HEK293 (cell line): ENCODE measurements at regions not wholly inside any gene's neighbourhood (a gene's known extent, or its start where the extent isn't known, plus 50 kb on each side); places are given as distances from the start of the nearest gene placed in this dataset.

Experiments
- CTCF ChIA-PET: fragments of 350-600 bp; formaldehyde crosslinking; extraction: SDS; loops from one replicate; lab custom pipeline; 2021; ENCODE audit warnings: antibody characterized with exemption; lab: Yijun Ruan, JAX
- POLR2A ChIA-PET: fragments of 300-600 bp; formaldehyde crosslinking; extraction: SDS; loops from one replicate; lab custom pipeline; 2020; ENCODE audit warnings: antibody characterized with exemption, inconsistent platforms; lab: Yijun Ruan, JAX
- H3K27ac ChIP-seq: fragments of 200-500 bp; sonication (Bioruptor generic); 2 replicates; pipeline ENCODE4 v1.5.1; 2014; ENCODE audit warnings: low read depth, low read length, control low read depth, inconsistent platforms; ENCODE audit errors: extremely low read depth
- H3K36me3 ChIP-seq, 2 experiments: fragments of 200-500 bp in 1 of 2; sonication (Bioruptor generic) in 1 of 2; 1 replicate in 1 of 2; 2 replicates in 1 of 2; pipeline ENCODE4 v1.5.1; 2014 to 2017; ENCODE audit warnings: inconsistent platforms in 2 of 2, low read length in 2 of 2; ENCODE audit not compliant: control insufficient read depth in 2 of 2, insufficient read depth in 1 of 2
- H3K4me1 ChIP-seq: fragments of 200-500 bp; sonication (Bioruptor generic); 2 replicates; pipeline ENCODE4 v1.5.1; 2014; ENCODE audit warnings: mild to moderate bottlenecking, low read length, inconsistent platforms; ENCODE audit not compliant: control insufficient read depth, insufficient read depth
- H3K4me3 ChIP-seq: 2 replicates; pipeline ENCODE4 v1.5.1; 2011; ENCODE audit warnings: low read depth, mild to moderate bottlenecking, control low read depth, low read length, moderate library complexity
- H3K9me3 ChIP-seq: fragments of 200-500 bp; sonication (Bioruptor generic); 2 replicates; pipeline ENCODE4 v1.5.1; 2014; ENCODE audit warnings: low read depth, low read length, inconsistent platforms; ENCODE audit not compliant: control insufficient read depth, insufficient read depth
- BCL11B ChIP-seq: fragments of 450-650 bp; formaldehyde crosslinking; IDR thresholded peaks from 2 replicates; pipeline ENCODE4 v1.5.1; 2016; ENCODE audit warnings: low read depth, missing biosample characterization, missing genetic modification characterization
- FEZF1 ChIP-seq: fragments of 450-650 bp; formaldehyde crosslinking; IDR thresholded peaks from 2 replicates; pipeline ENCODE4 v1.5.1; 2016; ENCODE audit warnings: missing biosample characterization, missing genetic modification characterization
- GLIS2 ChIP-seq: fragments of 450-650 bp; formaldehyde crosslinking; IDR thresholded peaks from 2 replicates; pipeline ENCODE4 v1.5.1; 2016; ENCODE audit warnings: missing biosample characterization, missing genetic modification characterization
- IKZF3 ChIP-seq: fragments of 450-650 bp; IDR thresholded peaks from 2 replicates; pipeline ENCODE4 v1.5.0; 2018; ENCODE audit warnings: missing biosample characterization, mild to moderate bottlenecking, missing genetic modification characterization, moderate library complexity
- KLF10 ChIP-seq: fragments of 450-650 bp; IDR thresholded peaks from 2 replicates; pipeline ENCODE4 v1.5.1; 2018; ENCODE audit warnings: missing biosample characterization, mild to moderate bottlenecking, missing genetic modification characterization
- MEIS1 ChIP-seq: sonication (generic); formaldehyde crosslinking; IDR thresholded peaks from 2 replicates; pipeline ENCODE4 v1.8.1; 2022; ENCODE audit warnings: missing genetic modification reagents, mild to moderate bottlenecking, borderline replicate concordance
- TRIM28 ChIP-seq: IDR thresholded peaks from 2 replicates; pipeline ENCODE4 v1.6.1; 2011; ENCODE audit warnings: low read length, control low read depth, borderline replicate concordance
- ZIC2 ChIP-seq: fragments of 450-650 bp; formaldehyde crosslinking; IDR thresholded peaks from 2 replicates; pipeline ENCODE4 v1.5.1; 2016; ENCODE audit warnings: missing biosample characterization, missing genetic modification characterization
- ZNF132 ChIP-seq: fragments of 450-650 bp; formaldehyde crosslinking; IDR thresholded peaks from 2 replicates; pipeline ENCODE4 v1.5.1; 2017; ENCODE audit warnings: missing biosample characterization, missing genetic modification characterization, borderline replicate concordance
- ZNF133 ChIP-seq: fragments of 450-650 bp; formaldehyde crosslinking; IDR thresholded peaks from 2 replicates; pipeline ENCODE4 v1.5.1; 2016; ENCODE audit warnings: missing biosample characterization, missing genetic modification characterization
- ZNF311 ChIP-seq: fragments of 450-650 bp; formaldehyde crosslinking; IDR thresholded peaks from 2 replicates; pipeline ENCODE4 v1.5.1; 2017; ENCODE audit warnings: missing biosample characterization, missing genetic modification characterization, borderline replicate concordance
- ZNF350 ChIP-seq: fragments of 450-650 bp; formaldehyde crosslinking; IDR thresholded peaks from 2 replicates; pipeline ENCODE4 v1.5.0; 2017; ENCODE audit warnings: missing biosample characterization, mild to moderate bottlenecking, missing genetic modification characterization
- ZNF544 ChIP-seq: fragments of 450-650 bp; formaldehyde crosslinking; IDR thresholded peaks from 2 replicates; pipeline ENCODE4 v1.5.0; 2017; ENCODE audit warnings: missing biosample characterization, missing genetic modification characterization
- ZNF777 ChIP-seq: fragments of 450-650 bp; formaldehyde crosslinking; IDR thresholded peaks from 2 replicates; pipeline ENCODE4 v1.5.1; 2017; ENCODE audit warnings: missing biosample characterization, missing genetic modification characterization, borderline replicate concordance
- ZSCAN16 ChIP-seq: fragments of 450-650 bp; formaldehyde crosslinking; IDR thresholded peaks from 2 replicates; pipeline ENCODE4 v1.5.1; 2016; ENCODE audit warnings: missing biosample characterization, missing genetic modification characterization
- TF ChIP-seq, protein P1 (sequence below): fragments of 450-650 bp; formaldehyde crosslinking; IDR thresholded peaks from 2 replicates; pipeline ENCODE4 v1.5.1; 2017; ENCODE audit warnings: missing biosample characterization, missing genetic modification characterization
- TF ChIP-seq, protein P2 (sequence below): fragments of 450-650 bp; formaldehyde crosslinking; IDR thresholded peaks from 2 replicates; pipeline ENCODE4 v1.5.1; 2016; ENCODE audit warnings: missing biosample characterization, missing genetic modification characterization

GRCh38 chr13:99056381-99057014 lies 78.6 kb upstream of the DOCK9 start:
- no peak overlapping the region for H3K27ac ChIP-seq
- H3K4me3 ChIP-seq = no peak overlapping the region
- H3K9me3 ChIP-seq = no peaks in the 10 kb centered on the region
- TF ChIP-seq FEZF1 (0 out of 2 replicates have a peak, but pooled peaks have one; percentile 17), ZNF311 (no peak), ZSCAN16 (tag by site-specific recombination) (no peak), ZNF544 (no peak), ZIC2 (0 out of 2 replicates have a peak, but pooled peaks have one; percentile 31)
- POLR2A ChIA-PET = no interaction called here
- no peaks in the 10 kb centered on the region for H3K4me1 ChIP-seq
- CTCF ChIA-PET = no interaction called here
- H3K36me3 ChIP-seq = no peaks in the 10 kb centered on the region

DNA sequence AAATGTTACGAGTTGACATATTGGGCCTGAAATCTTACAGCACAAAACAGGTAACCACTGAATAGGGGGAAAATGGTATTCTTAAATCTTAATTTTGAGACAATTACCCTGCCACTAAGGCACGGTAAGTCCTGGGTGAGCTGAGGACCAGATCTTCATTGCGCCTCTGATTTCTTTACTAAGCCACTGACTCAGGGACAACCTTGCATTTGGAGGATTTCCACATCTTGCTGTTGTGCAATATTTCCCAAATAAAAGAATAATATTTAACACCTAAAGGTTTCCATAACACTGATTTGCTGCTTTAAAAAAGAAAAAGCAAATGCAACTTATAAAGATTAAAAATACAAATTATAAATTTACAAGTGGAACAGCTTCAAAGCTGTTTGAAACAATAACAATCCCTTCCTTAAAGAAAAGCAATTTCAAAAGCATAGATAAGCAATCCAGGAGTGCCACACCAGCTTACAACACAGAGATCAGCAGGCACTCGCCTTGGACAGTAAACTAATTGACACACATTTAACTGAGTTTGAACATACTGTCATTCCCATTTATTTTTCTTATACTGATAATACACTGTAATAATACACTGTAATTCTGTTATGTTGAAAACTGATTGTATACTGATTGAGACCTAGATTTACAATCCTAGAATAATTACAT lies 79.6 kb upstream of the DOCK9 start:
- ChIA-PET POLR2A (no interaction called here), CTCF (interaction anchor here (0.8 kb wide), 1 partner anchor 1381 kb away, joined by 7 read pairs; no protein-coding TSS in a partner anchor)
- Histone ChIP-seq H3K9me3 (no peaks in the 10 kb centered on the region), H3K27ac (no peak overlapping the region), H3K36me3 (no peaks in the 10 kb centered on the region), H3K4me3 (no peak overlapping the region), H3K4me1 (no peaks in the 10 kb centered on the region)
- TF ChIP-seq, protein P1, sequence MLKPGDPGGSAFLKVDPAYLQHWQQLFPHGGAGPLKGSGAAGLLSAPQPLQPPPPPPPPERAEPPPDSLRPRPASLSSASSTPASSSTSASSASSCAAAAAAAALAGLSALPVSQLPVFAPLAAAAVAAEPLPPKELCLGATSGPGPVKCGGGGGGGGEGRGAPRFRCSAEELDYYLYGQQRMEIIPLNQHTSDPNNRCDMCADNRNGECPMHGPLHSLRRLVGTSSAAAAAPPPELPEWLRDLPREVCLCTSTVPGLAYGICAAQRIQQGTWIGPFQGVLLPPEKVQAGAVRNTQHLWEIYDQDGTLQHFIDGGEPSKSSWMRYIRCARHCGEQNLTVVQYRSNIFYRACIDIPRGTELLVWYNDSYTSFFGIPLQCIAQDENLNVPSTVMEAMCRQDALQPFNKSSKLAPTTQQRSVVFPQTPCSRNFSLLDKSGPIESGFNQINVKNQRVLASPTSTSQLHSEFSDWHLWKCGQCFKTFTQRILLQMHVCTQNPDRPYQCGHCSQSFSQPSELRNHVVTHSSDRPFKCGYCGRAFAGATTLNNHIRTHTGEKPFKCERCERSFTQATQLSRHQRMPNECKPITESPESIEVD (tag by site-specific recombination) = peak; percentile 33
- no peak for TF ChIP-seq GLIS2 (tag by site-specific recombination)

DNA sequence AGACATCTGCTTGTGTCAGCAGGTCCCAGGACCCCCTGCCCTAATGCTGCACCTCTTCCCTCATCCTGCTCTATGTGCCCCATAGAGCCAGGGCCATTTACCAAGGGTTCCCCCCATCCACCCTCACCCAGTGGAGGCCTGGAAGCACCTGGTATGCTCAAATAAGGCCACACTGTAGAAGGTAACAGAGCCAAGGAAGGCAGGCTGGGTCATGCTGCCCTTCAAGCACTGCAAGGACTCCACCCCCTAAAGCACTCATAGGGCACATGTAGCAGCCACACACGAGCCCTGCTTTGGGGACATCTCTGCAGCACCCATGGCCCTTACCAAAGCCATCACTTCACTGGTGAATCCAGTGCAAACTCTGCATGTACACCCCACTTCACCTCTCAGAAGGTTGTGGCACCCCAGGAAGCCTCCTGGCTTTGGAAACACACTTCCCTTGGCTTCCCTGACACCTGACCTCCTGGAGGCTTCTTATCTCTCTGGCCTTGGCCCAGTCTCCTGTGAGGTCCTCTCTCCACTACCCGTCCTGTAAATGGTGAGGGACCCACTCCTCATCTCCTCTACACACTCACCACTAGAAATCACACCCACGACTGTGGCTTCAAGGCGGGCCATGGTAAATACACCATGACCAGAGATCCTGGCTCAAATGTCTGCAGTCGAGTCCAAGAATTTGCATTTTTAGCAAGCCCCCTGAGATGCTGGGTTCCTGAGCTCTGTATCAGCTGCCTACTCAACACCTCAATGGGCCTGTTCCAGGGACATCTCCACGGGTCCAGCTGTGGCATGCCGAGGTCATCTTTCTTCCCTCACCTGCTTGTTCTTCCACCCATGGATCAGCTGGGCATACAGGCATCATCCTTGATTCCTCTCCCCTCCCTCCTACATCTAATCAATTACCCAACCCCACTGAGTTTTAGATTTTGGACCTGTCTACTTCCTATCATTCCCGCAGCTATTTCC lies 80.9 kb upstream of the DOCK9 start:
- H3K27ac ChIP-seq = no peak overlapping the region
- TF ChIP-seq, protein P2, sequence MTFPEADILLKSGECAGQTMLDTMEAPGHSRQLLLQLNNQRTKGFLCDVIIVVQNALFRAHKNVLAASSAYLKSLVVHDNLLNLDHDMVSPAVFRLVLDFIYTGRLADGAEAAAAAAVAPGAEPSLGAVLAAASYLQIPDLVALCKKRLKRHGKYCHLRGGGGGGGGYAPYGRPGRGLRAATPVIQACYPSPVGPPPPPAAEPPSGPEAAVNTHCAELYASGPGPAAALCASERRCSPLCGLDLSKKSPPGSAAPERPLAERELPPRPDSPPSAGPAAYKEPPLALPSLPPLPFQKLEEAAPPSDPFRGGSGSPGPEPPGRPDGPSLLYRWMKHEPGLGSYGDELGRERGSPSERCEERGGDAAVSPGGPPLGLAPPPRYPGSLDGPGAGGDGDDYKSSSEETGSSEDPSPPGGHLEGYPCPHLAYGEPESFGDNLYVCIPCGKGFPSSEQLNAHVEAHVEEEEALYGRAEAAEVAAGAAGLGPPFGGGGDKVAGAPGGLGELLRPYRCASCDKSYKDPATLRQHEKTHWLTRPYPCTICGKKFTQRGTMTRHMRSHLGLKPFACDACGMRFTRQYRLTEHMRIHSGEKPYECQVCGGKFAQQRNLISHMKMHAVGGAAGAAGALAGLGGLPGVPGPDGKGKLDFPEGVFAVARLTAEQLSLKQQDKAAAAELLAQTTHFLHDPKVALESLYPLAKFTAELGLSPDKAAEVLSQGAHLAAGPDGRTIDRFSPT (tag by site-specific recombination) = no peak
- no peaks in the 10 kb centered on the region for H3K36me3 ChIP-seq
- ChIA-PET POLR2A (no interaction called here), CTCF (no interaction called here)
- no peaks in the 10 kb centered on the region for H3K9me3 ChIP-seq
- H3K4me3 ChIP-seq = no peak overlapping the region
- no peaks in the 10 kb centered on the region for H3K4me1 ChIP-seq

GRCh38 chr13:99059498-99060075 lies 81.7 kb upstream of the DOCK9 start:
- Histone ChIP-seq H3K4me1 (no peaks in the 10 kb centered on the region), H3K4me3 (no peak overlapping the region), H3K27ac (no peak overlapping the region), H3K36me3 (no peaks in the 10 kb centered on the region), H3K9me3 (no peaks in the 10 kb centered on the region)
- TF ChIP-seq IKZF3 (no peak), MEIS1 (no peak), KLF10 (tag by site-specific recombination) (no peak), BCL11B (no peak), ZNF350 (tag by site-specific recombination) (no peak), ZNF777 (no peak), ZNF133 (tag by site-specific recombination) (no peak), TRIM28 (no peak), ZNF132 (tag by site-specific recombination) (no peak)
- ChIA-PET CTCF (no interaction called here), POLR2A (no interaction called here)
